PFSK-1 (cell line): ENCODE measurements at regions not wholly inside any gene's neighbourhood (a gene's known extent, or its start where the extent isn't known, plus 50 kb on each side); places are given as distances from the start of the nearest gene placed in this dataset.

Experiments used
- POLR2AphosphoS5 ChIP-seq: IDR thresholded peaks from 2 replicates; pipeline ENCODE4 v1.6.1; 2012; ENCODE audit warnings: low read depth, mild to moderate bottlenecking, control low read depth, low read length, moderate library complexity
- SIN3A ChIP-seq: IDR thresholded peaks from 2 replicates; pipeline ENCODE4 v1.6.1; 2012; ENCODE audit warnings: mild to moderate bottlenecking, low read length, moderate library complexity, borderline replicate concordance; ENCODE audit not compliant: insufficient read depth
- TF ChIP-seq, protein P1 (sequence below), 2 experiments: IDR thresholded peaks; 2 replicates each; pipeline versions ENCODE4 v1.6.1 to v1.8.0; 2011 to 2012; ENCODE audit warnings: low read depth in 2 of 2, low read length in 2 of 2, control low read depth in 1 of 2, inconsistent platforms in 1 of 2, mild to moderate bottlenecking in 1 of 2, moderate library complexity in 1 of 2; ENCODE audit not compliant: insufficient read depth in 1 of 2

DNA sequence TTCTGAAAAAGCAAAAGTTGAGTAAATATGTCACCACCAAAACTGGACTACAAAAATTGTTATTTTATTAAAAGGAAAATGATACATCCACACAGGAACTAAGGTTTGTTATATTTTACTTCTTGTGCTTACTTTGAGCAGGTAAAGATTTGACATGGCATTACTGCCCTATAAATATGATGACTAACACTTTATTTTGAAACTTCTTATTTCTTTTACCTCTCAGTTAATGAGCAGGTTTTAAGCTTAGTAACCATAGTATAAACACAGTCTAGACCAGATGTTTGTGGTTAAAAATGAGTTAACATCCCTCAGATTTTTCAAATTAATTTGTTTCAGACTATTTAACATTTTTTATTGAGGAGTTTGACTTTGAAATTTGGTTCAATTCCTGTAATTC is 862.5 kb upstream of the USP15 start:
- TF ChIP-seq, protein P1, sequence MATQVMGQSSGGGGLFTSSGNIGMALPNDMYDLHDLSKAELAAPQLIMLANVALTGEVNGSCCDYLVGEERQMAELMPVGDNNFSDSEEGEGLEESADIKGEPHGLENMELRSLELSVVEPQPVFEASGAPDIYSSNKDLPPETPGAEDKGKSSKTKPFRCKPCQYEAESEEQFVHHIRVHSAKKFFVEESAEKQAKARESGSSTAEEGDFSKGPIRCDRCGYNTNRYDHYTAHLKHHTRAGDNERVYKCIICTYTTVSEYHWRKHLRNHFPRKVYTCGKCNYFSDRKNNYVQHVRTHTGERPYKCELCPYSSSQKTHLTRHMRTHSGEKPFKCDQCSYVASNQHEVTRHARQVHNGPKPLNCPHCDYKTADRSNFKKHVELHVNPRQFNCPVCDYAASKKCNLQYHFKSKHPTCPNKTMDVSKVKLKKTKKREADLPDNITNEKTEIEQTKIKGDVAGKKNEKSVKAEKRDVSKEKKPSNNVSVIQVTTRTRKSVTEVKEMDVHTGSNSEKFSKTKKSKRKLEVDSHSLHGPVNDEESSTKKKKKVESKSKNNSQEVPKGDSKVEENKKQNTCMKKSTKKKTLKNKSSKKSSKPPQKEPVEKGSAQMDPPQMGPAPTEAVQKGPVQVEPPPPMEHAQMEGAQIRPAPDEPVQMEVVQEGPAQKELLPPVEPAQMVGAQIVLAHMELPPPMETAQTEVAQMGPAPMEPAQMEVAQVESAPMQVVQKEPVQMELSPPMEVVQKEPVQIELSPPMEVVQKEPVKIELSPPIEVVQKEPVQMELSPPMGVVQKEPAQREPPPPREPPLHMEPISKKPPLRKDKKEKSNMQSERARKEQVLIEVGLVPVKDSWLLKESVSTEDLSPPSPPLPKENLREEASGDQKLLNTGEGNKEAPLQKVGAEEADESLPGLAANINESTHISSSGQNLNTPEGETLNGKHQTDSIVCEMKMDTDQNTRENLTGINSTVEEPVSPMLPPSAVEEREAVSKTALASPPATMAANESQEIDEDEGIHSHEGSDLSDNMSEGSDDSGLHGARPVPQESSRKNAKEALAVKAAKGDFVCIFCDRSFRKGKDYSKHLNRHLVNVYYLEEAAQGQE (IDR thresholded peaks at IDR 0.05; ENCODE audit: insufficient read depth in 1 of 2, low read depth in 2 of 2, low read length in 2 of 2), result no peak
- TF ChIP-seq POLR2AphosphoS5 (no peak), SIN3A (no peak)
